HPDE6-E6E7 (cell line): ENCODE measurements at regions not wholly inside any gene's neighbourhood (a gene's known extent, or its start where the extent isn't known, plus 50 kb on each side); places are given as distances from the start of the nearest gene placed in this dataset.
A peak's percentile ranks its signal among the peaks of the same experiment; 100 is the strongest.
"Not testable (repeated sequence)": the region's sequence is repeated elsewhere in the genome, so short reads cannot be mapped to it uniquely, and the experiment has no call there.

Experiments used
- DNase-seq: peaks from one replicate; pipeline ENCODE4 v3.0.0; 2011; ENCODE audit warnings: missing footprints; ENCODE audit errors: extremely low spot score

- DNase-seq = no peak
Measured at GRCh38 chr6:79810185-79810705, 137.1 kb downstream of the ELOVL4 start.

DNA sequence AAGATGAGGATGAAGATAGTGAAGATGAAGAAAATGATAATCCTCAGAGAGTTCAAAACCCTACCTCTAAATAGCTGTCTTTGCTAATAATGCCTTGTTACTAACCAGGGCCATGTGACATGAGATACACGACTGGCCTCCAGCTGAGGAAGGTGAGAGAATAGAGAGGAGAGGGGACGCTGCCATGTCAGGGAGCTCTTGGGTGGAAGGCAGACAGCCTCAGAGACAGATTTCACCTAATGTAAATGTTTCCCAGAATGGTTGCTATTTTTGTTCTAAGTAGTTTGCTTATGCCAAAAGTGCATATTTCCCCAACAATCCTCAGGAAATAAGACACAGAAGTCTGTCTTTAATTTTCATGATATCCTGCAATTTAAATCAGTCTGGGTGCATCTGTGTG lies 138.4 kb downstream of the ELOVL4 start:
- no peak for DNase-seq

GRCh38 chr6:79806661-79807060 lies 140.7 kb downstream of the ELOVL4 start:
- not testable (repeated sequence) for DNase-seq

DNA sequence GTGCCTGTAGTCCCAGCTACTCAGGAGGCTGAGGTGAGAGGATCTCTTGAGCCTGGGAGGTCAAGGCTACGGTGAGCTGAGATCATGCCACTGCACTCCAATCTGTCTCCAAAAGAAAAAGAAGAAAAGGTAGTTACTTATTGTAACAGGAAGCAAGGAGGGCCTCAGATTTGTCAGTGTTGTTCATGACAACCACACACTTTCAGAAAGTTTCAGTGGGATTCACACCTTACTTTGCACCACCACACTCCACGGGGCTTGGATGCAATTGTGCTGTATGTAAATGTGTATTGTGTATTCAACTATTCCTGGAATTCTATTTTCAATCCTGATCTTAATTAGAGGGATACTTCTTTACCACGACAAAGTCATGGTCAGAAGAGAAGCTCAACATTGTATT lies 142.6 kb downstream of the ELOVL4 start:
- DNase-seq = no peak

DNA sequence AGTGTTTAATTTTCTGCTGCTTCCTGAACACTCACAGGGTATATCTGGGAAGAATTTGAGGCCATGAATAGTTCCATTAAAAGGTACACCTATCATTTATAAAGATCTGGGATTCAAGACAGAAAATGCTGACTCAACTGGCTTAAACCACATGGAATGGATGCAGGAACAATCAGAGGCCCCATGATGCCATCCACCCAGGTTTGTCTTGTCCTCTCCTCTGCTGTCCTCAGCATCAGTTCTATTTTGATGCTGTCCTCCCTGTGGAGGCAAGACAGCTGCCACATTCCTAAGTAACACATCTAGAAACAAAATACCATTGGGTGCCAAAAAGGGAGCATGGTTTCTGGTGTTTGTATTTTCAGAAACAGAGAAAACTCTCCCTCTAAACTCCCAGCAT lies 143.4 kb downstream of the ELOVL4 start:
- DNase-seq = no peak

DNA sequence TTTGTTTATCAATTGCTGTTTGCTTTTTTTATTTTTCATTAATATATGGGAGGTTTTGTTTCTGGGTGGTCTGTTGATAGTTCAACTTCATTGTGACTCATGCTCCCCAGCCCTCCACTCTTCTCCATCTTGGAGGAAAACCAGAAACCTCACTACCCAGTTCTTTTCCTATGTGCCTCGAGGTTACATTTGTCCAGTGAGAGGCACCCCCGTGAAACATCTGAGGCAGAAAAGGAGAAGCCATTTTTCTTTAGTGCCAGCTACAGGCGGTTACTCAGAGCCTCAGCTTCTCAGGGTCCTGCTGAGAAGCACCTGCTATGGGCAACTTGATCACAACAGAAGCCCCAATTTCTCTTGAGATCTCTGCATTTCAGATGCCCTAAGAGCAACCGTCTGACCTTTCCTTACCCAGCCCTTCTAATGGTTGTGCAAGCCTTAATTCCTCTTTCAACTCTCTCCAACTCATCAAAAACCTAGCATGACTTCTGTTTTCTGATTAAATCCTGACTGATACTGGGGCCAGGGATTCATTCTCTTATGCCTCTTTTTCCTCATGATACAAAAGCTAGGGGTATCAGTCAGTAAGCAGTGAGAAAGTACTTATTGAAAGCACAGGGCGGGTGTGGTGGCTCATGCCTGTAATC lies 144.6 kb downstream of the ELOVL4 start:
- no peak for DNase-seq

GRCh38 chr6:79801362-79801761 lies 146.0 kb downstream of the ELOVL4 start:
- no peak for DNase-seq

- DNase-seq = no peak
Measured at GRCh38 chr6:79798841-79799240, 148.5 kb downstream of the ELOVL4 start.

DNA sequence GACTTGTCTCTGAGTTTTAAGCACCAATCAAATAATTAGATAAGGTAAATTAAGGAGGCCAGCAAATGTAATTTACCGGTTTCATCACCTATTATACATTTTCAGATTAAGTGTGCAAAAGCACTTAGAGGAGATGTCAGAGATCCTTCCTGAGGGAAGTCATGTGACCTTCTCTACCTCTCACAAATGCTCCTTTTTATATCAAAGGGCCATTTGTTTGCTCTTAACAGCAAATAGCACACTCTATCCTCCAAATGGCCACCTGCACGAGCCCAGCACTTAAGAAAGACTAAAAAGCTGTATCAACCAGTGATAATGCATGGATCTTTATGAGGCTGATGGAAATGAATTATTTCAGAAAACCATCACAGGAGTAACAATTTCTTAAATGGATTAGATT lies 149.4 kb downstream of the ELOVL4 start:
- DNase-seq = no peak

DNA sequence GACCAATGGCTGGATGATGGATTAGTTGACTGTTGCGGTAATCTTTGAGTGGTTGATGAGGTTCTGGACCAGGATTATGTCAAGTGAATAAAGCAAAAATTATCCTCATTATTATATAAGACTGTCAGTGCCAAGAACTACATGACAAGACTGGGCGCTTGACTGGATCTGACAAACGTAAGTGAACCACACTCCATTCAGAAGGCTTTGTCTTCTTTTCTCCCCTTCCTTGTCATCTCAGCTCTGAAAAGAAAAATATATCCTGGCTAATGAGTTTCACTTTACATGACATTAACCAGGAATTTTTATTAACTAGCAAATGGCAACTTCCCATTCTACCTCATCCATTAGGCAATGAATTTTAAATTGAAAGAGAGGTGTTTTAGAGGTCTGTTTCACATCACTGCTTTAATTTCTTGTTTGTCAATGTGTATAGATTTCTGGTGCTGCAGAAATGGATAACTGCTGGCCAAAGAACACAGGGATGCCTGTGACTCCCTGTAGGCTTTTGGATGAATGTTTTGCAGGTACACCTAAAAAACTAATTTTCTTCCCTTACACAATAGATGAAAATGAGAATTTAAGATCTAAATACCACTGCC lies 150.1 kb downstream of the ELOVL4 start:
- DNase-seq = no peak

DNA sequence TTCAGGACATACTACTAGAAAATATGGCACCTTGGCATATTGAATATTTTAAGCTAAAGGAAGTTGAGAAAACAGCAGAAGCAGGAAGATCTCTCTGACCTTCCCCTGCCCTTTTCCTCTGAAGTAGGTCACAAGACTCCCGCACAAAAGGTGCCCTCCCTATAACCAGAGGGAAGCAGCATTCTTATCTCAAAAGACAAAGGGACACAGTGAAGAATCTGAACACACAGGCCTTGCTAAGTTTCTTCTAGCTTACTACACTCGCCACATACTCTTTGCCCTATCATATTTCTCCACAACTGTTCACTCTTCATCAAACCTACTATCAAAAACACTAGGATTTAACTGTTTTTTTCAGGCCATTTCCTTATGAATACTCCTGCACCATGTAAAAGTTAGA lies 151.2 kb downstream of the ELOVL4 start:
- DNase-seq = no peak

- DNase-seq = no peak
Measured at GRCh38 chr6:79789896-79790295, 157.5 kb downstream of the ELOVL4 start.

- DNase-seq = no peak
Measured at GRCh38 chr6:79788756-79789155, 157.6 kb downstream of the SH3BGRL2 start.

- DNase-seq = no peak
Measured at GRCh38 chr6:79787626-79788025, 156.5 kb downstream of the SH3BGRL2 start.

GRCh38 chr6:79784395-79784753 lies 153.2 kb downstream of the SH3BGRL2 start:
- no peak for DNase-seq

GRCh38 chr6:79783670-79784394 lies 152.7 kb downstream of the SH3BGRL2 start:
- no peak for DNase-seq

DNA sequence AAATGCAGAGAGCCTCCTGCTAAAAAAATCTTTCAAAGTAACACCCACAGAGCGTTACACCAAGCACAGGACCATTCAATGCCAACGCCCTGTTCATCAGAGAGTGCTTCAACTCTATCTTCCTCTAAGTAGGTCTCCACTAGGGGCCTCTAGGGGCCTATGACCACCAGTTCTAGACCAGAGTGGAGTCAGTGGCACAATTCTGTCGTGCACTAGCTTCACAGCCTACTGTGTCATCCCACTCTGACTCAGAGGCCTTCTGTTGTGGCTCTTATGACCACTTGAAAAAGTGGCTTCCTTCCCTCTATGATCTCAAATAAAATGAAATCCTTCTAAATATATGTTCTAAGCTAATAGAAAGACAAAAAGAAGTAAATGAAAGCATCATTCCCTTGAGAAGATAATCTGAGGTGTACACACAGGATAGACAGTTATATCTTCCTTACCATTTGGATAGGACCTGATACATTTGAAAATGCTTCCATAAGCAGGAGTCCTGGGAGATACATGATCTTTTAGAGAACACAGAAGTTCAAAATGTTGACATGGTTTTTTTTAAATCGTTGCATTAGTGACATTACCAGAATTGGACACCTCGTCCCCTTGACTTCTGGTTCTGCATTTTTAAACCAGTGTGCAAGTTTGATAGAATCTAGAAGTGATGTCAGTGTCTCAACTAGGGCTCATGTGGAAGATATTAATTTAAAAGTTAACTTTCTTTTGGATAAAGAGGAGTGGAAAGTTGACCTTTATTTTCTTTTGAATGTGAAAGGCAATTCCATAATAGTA lies 151.9 kb downstream of the SH3BGRL2 start:
- DNase-seq = no peak

DNA sequence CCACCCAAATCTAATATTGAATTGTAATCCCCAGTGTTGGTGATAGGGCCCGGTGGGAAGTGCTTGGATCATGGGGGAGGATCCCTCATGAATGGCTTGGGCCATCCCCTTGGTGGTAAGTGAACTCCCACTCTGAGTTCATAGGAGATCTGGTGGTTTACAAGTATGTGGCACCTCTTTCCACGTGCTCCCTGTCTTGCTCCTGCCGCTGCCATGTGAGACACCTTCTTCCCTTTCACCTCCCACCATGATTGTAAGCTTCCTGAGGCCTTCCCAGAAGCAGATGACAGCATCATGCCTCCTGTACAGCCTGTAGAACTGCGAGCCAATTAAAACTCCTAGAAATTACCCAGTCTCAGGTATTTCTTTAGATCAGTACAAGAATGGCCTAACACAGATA lies 150.8 kb downstream of the SH3BGRL2 start:
- DNase-seq = no peak

DNA sequence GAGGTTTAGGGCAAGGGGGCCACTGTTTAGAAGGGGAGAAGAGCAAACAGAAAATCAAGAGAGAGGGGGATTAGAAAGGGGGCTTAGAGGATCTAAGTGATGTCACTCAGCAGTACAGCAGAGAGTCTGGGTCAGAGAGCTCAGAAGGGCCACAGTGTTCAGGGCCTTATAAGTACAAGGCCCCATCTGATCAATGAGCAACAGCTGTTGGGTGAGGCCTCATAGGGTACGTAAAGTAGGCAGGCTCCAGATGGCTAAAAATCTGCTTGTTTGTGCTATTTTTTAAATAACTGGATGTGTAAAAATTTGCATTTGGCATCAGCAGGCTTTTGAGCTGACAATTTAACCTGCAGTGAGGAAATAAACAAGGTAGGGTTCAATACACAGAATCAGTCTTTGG lies 149.8 kb downstream of the SH3BGRL2 start:
- DNase-seq = no peak

- DNase-seq = no peak
Measured at GRCh38 chr6:79778816-79779215, 147.7 kb downstream of the SH3BGRL2 start.

- DNase-seq = peak; percentile 97
Measured at GRCh38 chr6:79777713-79778579, 146.8 kb downstream of the SH3BGRL2 start.
